ENCODE measurements at regions not wholly inside any gene's neighbourhood (a gene's known extent, or its start where the extent isn't known, plus 50 kb on each side); places are given as distances from the start of the nearest gene placed in this dataset.

DNA sequence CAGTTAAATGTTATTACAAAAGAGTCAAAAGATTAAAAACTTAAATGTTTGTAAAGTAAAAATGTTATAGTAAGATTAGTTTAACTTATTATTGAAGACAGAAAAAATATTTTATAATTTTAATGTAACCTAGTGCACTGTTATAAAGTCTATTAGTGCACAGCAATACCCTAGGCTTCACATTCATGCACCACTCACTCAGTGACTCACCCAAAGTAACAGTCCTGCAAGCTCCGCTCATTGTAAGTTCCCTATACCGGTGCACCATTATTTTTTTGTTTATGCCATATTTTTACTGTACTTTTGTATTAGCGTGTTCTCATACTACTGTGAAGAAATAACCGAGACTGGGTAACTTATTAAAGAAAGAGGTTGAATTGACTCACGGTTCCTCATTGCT, 759.7 kb upstream of the CDH7 start:
- no peaks in the 10 kb centered on the region for H3K27me3 ChIP-seq (ENCODE audit: control insufficient read depth in 3 of 3, insufficient read depth in 3 of 3, low read depth in 1 of 3, low read length in 3 of 3)
- no peaks in the 10 kb centered on the region for H3K36me3 ChIP-seq (replicated peaks in 1 of 2; ENCODE audit: control insufficient read depth in 2 of 2, insufficient read depth in 2 of 2, low read length in 2 of 2)
- no peak overlapping the region for H3K4me2 ChIP-seq (ENCODE audit: insufficient read depth, low read length, poor library complexity, severe bottlenecking)
- no peak overlapping the region for H2BK15ac ChIP-seq (ENCODE audit: low read length)
- no peaks in the 10 kb centered on the region for H3K79me1 ChIP-seq (ENCODE audit: low read depth, low read length)
- H2BK12ac ChIP-seq (ENCODE audit: low read length) = no peak overlapping the region
- H3K23ac ChIP-seq (ENCODE audit: low read depth, low read length, poor library complexity) = no peak overlapping the region
- DNase-seq (ENCODE audit: low spot score) = no peak
- no peak overlapping the region for H3K14ac ChIP-seq (ENCODE audit: low read length)
- no peak overlapping the region for H3K4ac ChIP-seq (ENCODE audit: low read length)
- H3K4me1 ChIP-seq (ENCODE audit: control insufficient read depth in 2 of 2, insufficient read depth in 1 of 2, low read depth in 1 of 2, low read length in 2 of 2) = peaks cover 0 to 2% of the 10 kb centered on the region in 2 donors
- no peak overlapping the region for H3K9ac ChIP-seq (ENCODE audit: low read depth, low read length, poor library complexity)
- no peak overlapping the region for H3K27ac ChIP-seq (replicated peaks; ENCODE audit: low read length)
- no peak overlapping the region for H2AK5ac ChIP-seq (ENCODE audit: low read depth, low read length)
- no peak overlapping the region for H3K4me3 ChIP-seq (ENCODE audit: low read length in 2 of 2)
- H4K91ac ChIP-seq (ENCODE audit: low read depth, low read length, poor library complexity) = no peak overlapping the region
- H3K18ac ChIP-seq (ENCODE audit: low read length) = no peak overlapping the region
- WGBS, 2 donors (ENCODE audit: extremely low coverage in 2 of 2, insufficient read length in 2 of 2, insufficient replicate concordance in 1 of 2) = no CpG with 5 or more reads among the region's 5 CpGs
- H4K8ac ChIP-seq (ENCODE audit: low read depth, low read length) = no peak overlapping the region
- no peak overlapping the region for H2AFZ ChIP-seq (ENCODE audit: low read length)
- no peak overlapping the region for H2BK5ac ChIP-seq (ENCODE audit: low read length)
- no peaks in the 10 kb centered on the region for H3K9me3 ChIP-seq (replicated peaks in 1 of 2; ENCODE audit: control insufficient read depth in 2 of 2, insufficient read depth in 1 of 2, low read depth in 1 of 2, low read length in 2 of 2)
- no peak overlapping the region for H2BK120ac ChIP-seq (ENCODE audit: low read depth, low read length)

DNA sequence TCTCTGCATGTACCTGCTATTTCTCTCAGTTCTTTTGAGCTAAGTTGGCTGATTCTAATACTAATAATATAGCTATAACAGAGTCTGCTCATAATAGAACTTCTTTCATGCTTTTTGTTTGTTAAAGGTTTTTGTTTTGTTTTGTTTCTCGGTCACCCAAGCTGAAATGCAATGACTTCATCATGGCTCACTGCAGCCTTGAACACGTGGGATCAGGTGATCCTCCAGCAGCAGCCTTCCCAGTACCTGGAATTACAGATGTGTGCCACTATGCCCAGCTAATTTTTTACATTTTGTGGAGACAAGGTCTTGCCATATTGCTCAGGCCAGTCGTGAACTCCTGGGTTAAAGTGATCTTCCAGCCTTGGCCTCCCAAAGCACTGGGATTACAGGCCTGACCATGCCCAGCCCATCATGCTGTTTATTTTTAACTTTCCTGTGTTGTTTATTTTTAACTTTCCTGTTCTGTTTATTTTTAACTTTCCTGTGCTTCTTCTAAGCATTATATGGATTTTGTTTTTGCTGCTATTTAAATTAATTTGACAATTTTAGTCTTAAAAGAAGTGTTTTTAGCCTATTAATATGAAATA, 763.8 kb upstream of the CDH7 start:
- Histone ChIP-seq H2BK12ac (ENCODE audit: low read length) (no peak overlapping the region), H3K79me1 (ENCODE audit: low read depth, low read length) (no peaks in the 10 kb centered on the region), H2BK5ac (ENCODE audit: low read length) (no peak overlapping the region), H3K14ac (ENCODE audit: low read length) (no peak overlapping the region), H3K36me3 (replicated peaks in 1 of 2; ENCODE audit: control insufficient read depth in 2 of 2, insufficient read depth in 2 of 2, low read length in 2 of 2) (no peaks in the 10 kb centered on the region), H3K23ac (ENCODE audit: low read depth, low read length, poor library complexity) (no peak overlapping the region), H3K4ac (ENCODE audit: low read length) (no peak overlapping the region), H4K91ac (ENCODE audit: low read depth, low read length, poor library complexity) (no peak overlapping the region), H4K8ac (ENCODE audit: low read depth, low read length) (no peak overlapping the region), H3K9me3 (replicated peaks in 1 of 2; ENCODE audit: control insufficient read depth in 2 of 2, insufficient read depth in 1 of 2, low read depth in 1 of 2, low read length in 2 of 2) (peaks cover 5 to 8% of the 10 kb centered on the region in 2 donors), H2BK15ac (ENCODE audit: low read length) (no peak overlapping the region), H3K4me2 (ENCODE audit: insufficient read depth, low read length, poor library complexity, severe bottlenecking) (no peak overlapping the region), H3K4me1 (ENCODE audit: control insufficient read depth in 2 of 2, insufficient read depth in 1 of 2, low read depth in 1 of 2, low read length in 2 of 2) (no peaks in the 10 kb centered on the region), H2AFZ (ENCODE audit: low read length) (peak overlapping the region; percentile 45), H3K18ac (ENCODE audit: low read length) (no peak overlapping the region), H2AK5ac (ENCODE audit: low read depth, low read length) (no peak overlapping the region), H3K4me3 (ENCODE audit: low read length in 2 of 2) (no peak overlapping the region), H2BK120ac (ENCODE audit: low read depth, low read length) (no peak overlapping the region), H3K27ac (replicated peaks; ENCODE audit: low read length) (no peak overlapping the region), H3K9ac (ENCODE audit: low read depth, low read length, poor library complexity) (no peak overlapping the region), H3K27me3 (ENCODE audit: control insufficient read depth in 3 of 3, insufficient read depth in 3 of 3, low read depth in 1 of 3, low read length in 3 of 3) (no peaks in the 10 kb centered on the region)
- WGBS, 2 donors (ENCODE audit: extremely low coverage in 2 of 2, insufficient read length in 2 of 2, insufficient replicate concordance in 1 of 2) = no CpG with 5 or more reads among the region's 3 CpGs
- DNase-seq (ENCODE audit: low spot score) = no peak

DNA sequence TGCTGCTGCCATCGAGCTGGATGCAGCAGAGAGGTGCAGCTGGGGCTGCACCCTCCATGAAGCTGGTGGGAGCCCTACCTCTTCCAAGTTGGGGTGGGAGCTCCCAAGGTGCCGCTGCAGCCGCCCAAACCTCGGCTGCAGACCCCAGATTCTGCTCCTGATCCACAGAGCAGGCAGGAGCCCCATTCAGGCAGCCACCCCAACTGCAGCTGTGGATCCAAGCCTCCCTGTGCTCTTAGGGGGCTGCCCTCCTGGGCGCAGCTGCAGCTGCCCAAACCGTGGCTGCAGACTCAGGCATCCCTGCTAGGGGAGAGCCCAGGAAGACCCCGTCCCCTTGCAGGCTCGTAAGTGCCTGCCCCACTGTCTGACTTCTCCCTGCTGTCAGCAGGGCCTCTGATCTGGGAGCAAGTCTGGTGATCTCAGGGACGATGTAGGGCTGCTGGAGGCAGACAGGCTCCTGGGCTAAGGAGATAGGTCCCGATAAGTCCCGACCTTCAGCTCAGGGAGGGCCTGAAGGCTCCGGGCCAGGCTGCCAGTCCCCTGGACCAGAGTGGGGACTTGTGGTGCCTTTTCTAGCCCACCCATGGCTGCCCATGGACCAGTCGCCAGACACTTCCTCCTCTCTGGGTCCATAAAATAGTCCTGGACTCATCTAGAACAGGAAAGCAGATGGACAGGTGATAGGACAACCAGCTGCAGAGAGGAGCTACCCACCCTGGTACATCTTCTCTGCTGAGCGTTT, 767.1 kb upstream of the CDH7 start:
- Histone ChIP-seq H3K9me3 (replicated peaks in 1 of 2; ENCODE audit: control insufficient read depth in 2 of 2, insufficient read depth in 1 of 2, low read depth in 1 of 2, low read length in 2 of 2) (peaks cover 5 to 8% of the 10 kb centered on the region in 2 donors), H3K9ac (ENCODE audit: low read depth, low read length, poor library complexity) (no peak overlapping the region), H3K36me3 (replicated peaks in 1 of 2; ENCODE audit: control insufficient read depth in 2 of 2, insufficient read depth in 2 of 2, low read length in 2 of 2) (no peaks in the 10 kb centered on the region), H3K79me1 (ENCODE audit: low read depth, low read length) (no peaks in the 10 kb centered on the region), H3K4me2 (ENCODE audit: insufficient read depth, low read length, poor library complexity, severe bottlenecking) (no peak overlapping the region), H2BK15ac (ENCODE audit: low read length) (no peak overlapping the region), H2AK5ac (ENCODE audit: low read depth, low read length) (peak overlapping the region; percentile 75), H2BK120ac (ENCODE audit: low read depth, low read length) (no peak overlapping the region), H3K23ac (ENCODE audit: low read depth, low read length, poor library complexity) (peak overlapping the region; percentile 43), H3K14ac (ENCODE audit: low read length) (no peak overlapping the region), H2AFZ (ENCODE audit: low read length) (peak overlapping the region; percentile 17), H2BK12ac (ENCODE audit: low read length) (no peak overlapping the region), H3K4me1 (ENCODE audit: control insufficient read depth in 2 of 2, insufficient read depth in 1 of 2, low read depth in 1 of 2, low read length in 2 of 2) (no peaks in the 10 kb centered on the region), H4K91ac (ENCODE audit: low read depth, low read length, poor library complexity) (no peak overlapping the region), H2BK5ac (ENCODE audit: low read length) (no peak overlapping the region), H3K4me3 (ENCODE audit: low read length in 2 of 2) (no peak overlapping the region), H3K27me3 (ENCODE audit: control insufficient read depth in 3 of 3, insufficient read depth in 3 of 3, low read depth in 1 of 3, low read length in 3 of 3) (no peaks in the 10 kb centered on the region), H3K18ac (ENCODE audit: low read length) (no peak overlapping the region), H4K8ac (ENCODE audit: low read depth, low read length) (no peak overlapping the region), H3K27ac (replicated peaks; ENCODE audit: low read length) (no peak overlapping the region), H3K4ac (ENCODE audit: low read length) (no peak overlapping the region)
- no peak for DNase-seq (ENCODE audit: low spot score)
- no CpG with 5 or more reads among the region's 14 CpGs for WGBS, 2 donors (ENCODE audit: extremely low coverage in 2 of 2, insufficient read length in 2 of 2, insufficient replicate concordance in 1 of 2)

DNA sequence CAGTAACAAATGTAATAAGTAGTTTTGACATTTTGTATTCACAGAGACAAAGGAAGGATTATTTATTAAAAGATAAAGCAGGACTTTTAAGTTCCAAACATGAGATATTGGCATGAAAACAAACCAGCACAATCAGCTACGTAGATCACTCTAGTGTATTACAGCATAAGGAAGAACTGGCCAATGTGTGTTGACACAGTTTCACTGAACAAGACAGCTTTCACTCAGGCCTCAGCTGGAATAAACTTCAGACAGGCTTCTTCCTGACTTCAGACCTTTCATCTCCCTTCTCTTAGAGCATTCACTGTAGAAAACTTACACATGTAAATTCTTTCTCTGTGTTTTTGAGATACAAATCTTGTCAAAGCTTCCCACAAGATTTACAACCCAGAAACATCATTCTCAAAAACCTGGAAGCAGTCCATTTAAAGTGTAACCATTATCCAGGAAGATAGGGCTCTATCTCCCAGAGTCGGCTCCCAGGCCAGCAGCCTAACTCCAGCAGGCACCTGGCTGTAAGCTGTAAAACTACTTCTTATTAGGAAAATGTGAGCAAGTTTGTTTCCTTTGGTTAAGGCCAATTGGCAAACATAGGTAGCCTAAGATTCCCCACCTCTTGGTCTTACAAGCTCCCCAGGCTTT, 768.3 kb upstream of the CDH7 start:
- Histone ChIP-seq H3K4me3 (ENCODE audit: low read length in 2 of 2) (no peak overlapping the region), H3K36me3 (replicated peaks in 1 of 2; ENCODE audit: control insufficient read depth in 2 of 2, insufficient read depth in 2 of 2, low read length in 2 of 2) (no peaks in the 10 kb centered on the region), H3K9me3 (replicated peaks in 1 of 2; ENCODE audit: control insufficient read depth in 2 of 2, insufficient read depth in 1 of 2, low read depth in 1 of 2, low read length in 2 of 2) (peaks cover 5 to 8% of the 10 kb centered on the region in 2 donors), H3K79me1 (ENCODE audit: low read depth, low read length) (no peaks in the 10 kb centered on the region), H3K4me1 (ENCODE audit: control insufficient read depth in 2 of 2, insufficient read depth in 1 of 2, low read depth in 1 of 2, low read length in 2 of 2) (no peaks in the 10 kb centered on the region), H2BK15ac (ENCODE audit: low read length) (no peak overlapping the region), H3K4me2 (ENCODE audit: insufficient read depth, low read length, poor library complexity, severe bottlenecking) (no peak overlapping the region), H2AK5ac (ENCODE audit: low read depth, low read length) (no peak overlapping the region), H2BK5ac (ENCODE audit: low read length) (no peak overlapping the region), H3K27me3 (ENCODE audit: control insufficient read depth in 3 of 3, insufficient read depth in 3 of 3, low read depth in 1 of 3, low read length in 3 of 3) (no peaks in the 10 kb centered on the region), H3K9ac (ENCODE audit: low read depth, low read length, poor library complexity) (no peak overlapping the region), H3K23ac (ENCODE audit: low read depth, low read length, poor library complexity) (no peak overlapping the region), H2BK12ac (ENCODE audit: low read length) (no peak overlapping the region), H3K18ac (ENCODE audit: low read length) (no peak overlapping the region), H3K27ac (replicated peaks; ENCODE audit: low read length) (no peak overlapping the region), H4K8ac (ENCODE audit: low read depth, low read length) (no peak overlapping the region), H3K14ac (ENCODE audit: low read length) (no peak overlapping the region), H4K91ac (ENCODE audit: low read depth, low read length, poor library complexity) (no peak overlapping the region), H2AFZ (ENCODE audit: low read length) (peak overlapping the region; percentile 43), H2BK120ac (ENCODE audit: low read depth, low read length) (no peak overlapping the region), H3K4ac (ENCODE audit: low read length) (no peak overlapping the region)
- DNase-seq (ENCODE audit: low spot score) = no peak
- no CpG with 5 or more reads among the region's 2 CpGs for WGBS, 2 donors (ENCODE audit: extremely low coverage in 2 of 2, insufficient read length in 2 of 2, insufficient replicate concordance in 1 of 2)
